WI38 (cell line): ENCODE measurements at regions not wholly inside any gene's neighbourhood (a gene's known extent, or its start where the extent isn't known, plus 50 kb on each side); places are given as distances from the start of the nearest gene placed in this dataset.

Source experiments
- H3K4me3 ChIP-seq: 2 replicates; pipeline ENCODE4 v1.5.1; 2011; ENCODE audit warnings: low read depth, mild to moderate bottlenecking, control low read depth, low read length
- TF ChIP-seq, protein P1 (sequence below): IDR thresholded peaks from 2 replicates; pipeline ENCODE4 v1.5.1; 2012; ENCODE audit warnings: low read depth, mild to moderate bottlenecking, control low read depth, low read length

DNA sequence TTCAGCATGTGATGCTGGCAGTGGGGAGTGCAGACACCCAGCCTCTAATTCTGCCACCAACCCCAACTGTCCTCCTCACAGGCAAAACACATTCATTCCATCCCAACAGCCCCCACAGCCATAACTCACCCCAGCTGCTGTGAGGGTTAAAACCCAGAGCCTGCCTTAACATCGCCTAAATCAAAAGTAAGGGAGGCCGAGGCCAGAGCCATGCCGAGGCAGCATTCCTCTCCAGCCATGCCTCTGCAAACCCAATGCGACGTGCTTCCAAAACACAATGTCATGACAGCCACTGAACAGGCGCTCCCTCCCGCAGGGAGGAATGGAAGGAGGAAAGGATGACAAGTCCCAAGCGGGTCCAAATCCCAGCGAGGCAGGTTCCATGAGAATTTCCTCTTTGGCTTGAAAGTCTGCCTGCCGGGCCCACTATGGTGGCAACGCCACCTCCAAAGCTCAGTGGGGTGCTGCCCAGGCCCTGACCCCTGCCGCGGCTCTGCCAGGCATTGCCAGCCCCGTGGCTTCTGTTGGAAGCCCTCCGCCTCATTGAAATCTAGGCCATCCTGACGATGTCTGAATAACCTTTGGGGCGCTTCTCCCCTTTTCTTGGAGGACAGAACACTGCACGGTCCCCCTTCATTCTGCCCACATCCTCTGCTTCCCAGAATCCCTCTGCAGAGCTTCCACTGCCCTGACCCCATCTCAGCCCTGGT is 472.3 kb downstream of the BRD1 start:
- H3K4me3 ChIP-seq, result no peak overlapping the region
- TF ChIP-seq, protein P1, sequence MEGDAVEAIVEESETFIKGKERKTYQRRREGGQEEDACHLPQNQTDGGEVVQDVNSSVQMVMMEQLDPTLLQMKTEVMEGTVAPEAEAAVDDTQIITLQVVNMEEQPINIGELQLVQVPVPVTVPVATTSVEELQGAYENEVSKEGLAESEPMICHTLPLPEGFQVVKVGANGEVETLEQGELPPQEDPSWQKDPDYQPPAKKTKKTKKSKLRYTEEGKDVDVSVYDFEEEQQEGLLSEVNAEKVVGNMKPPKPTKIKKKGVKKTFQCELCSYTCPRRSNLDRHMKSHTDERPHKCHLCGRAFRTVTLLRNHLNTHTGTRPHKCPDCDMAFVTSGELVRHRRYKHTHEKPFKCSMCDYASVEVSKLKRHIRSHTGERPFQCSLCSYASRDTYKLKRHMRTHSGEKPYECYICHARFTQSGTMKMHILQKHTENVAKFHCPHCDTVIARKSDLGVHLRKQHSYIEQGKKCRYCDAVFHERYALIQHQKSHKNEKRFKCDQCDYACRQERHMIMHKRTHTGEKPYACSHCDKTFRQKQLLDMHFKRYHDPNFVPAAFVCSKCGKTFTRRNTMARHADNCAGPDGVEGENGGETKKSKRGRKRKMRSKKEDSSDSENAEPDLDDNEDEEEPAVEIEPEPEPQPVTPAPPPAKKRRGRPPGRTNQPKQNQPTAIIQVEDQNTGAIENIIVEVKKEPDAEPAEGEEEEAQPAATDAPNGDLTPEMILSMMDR, result no peak

DNA sequence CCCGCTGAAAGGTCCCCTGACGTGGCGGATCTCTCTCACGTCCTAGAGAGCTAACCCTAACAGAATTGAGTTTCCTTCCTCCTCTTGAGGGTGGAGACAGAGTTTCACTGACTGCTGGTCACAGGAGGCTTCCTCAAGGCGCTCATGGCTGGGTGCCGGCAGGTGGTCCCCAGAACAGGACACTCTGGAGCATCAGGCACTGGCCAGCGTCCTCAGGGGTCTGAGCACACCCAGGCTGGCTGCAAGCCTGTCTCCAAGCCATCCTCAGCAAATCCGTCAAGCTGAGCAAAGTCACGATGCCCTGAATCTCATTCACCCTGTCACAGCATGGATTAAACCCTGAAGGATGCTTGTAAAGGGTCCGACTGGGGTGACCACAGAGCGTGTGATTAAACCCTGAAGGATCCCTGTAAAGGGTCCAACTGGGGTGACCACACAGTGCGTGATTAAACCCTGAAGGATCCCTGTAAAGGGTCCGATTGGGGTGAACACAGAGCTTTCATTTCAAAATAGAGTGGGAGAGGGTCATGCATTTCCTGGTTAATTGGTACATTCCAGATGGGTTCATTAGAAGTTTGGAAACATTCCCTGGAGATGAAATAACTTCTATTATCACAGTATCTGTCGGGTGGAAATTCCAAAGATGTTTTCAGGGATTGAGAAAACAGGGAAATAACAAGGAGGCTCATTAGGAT is 473.0 kb downstream of the BRD1 start:
- no peak overlapping the region for H3K4me3 ChIP-seq
- TF ChIP-seq, protein P1, result no peak

DNA sequence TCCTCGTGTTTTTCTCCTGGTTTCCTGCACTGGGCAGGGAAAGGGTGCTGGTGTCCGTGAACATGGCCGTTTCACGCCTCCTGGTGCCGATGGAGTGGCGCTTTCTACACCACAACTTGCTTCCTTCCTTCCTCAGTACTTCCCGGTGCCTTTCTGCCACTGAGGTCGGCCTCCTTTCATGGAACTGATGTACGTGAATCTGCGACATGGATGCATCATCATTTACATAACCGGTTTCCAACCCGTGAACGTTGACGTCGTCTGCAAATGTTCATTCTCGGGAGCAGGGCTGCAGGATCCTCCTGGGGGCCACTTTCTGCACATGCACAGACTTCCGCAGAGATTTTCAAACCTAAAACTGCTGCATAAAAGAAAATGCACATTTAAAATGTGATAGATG is 474.4 kb downstream of the BRD1 start:
- TF ChIP-seq, protein P1, result no peak

DNA sequence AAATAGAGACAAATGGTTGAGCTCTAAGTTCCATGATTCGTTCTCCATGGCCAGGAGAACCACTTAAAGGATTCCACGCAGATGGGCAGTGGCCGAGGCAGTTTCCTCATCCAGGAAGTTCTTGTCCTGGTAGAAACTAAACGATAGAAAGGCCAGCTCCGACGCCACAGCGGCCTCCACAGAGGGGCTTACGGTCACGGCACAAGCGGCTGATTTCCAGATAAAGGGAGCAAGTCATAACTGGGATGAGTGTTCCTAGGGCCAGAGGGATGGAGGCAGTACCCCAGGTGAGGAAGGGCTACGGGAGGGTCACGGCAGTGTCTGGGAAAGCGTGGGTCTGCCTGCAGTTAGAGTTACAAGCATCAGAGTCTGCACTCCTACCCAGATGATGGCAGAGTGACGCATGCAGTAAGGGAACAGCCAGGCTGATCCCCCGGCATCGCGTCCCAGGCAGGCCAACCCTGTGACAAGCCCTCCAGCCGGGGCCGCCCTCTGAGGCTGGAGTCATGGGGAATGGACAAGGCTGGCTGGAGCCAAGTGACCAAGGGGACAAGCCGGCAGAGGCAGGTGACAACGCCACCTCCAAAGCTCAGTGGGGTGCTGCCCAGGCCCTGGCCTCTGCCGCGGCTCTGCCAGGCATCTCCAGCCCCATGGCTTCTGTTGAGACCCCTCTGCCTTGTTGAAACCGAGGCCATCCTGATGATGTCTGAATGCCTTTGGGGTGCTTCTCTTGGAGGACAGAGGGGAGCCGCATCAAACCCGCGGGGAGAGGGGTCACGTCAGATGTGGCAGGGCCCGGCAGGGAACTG is 475.1 kb downstream of the BRD1 start:
- TF ChIP-seq, protein P1, result no peak
- no peak overlapping the region for H3K4me3 ChIP-seq

More for the DNA sequence above, 474.4 kb downstream of the BRD1 start:
- no peak overlapping the region for H3K4me3 ChIP-seq

DNA sequence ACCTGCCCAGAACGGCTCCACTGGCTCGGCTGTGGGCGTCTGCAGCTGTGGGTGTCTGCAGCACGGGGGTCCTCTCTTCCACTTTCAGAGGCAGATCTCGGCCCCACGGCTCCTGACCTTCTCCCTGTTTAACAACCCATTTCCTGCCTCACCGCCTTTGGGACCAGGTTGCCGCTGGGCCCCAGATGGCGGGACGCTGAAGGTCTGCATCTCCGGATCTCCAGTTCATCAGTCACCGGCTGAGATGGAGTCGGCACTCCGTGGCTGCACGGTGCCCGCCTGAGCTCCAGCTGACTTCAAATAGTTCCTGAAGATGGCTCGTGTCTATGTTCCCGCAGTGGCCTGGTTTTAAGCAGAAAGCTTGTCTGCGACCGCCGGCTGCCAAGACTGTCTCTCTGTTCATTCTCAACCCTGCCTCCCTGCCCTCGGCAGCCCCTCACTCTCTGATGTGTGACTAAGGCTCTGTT is 475.9 kb downstream of the BRD1 start:
- no peak overlapping the region for H3K4me3 ChIP-seq
- TF ChIP-seq, protein P1, result no peak

DNA sequence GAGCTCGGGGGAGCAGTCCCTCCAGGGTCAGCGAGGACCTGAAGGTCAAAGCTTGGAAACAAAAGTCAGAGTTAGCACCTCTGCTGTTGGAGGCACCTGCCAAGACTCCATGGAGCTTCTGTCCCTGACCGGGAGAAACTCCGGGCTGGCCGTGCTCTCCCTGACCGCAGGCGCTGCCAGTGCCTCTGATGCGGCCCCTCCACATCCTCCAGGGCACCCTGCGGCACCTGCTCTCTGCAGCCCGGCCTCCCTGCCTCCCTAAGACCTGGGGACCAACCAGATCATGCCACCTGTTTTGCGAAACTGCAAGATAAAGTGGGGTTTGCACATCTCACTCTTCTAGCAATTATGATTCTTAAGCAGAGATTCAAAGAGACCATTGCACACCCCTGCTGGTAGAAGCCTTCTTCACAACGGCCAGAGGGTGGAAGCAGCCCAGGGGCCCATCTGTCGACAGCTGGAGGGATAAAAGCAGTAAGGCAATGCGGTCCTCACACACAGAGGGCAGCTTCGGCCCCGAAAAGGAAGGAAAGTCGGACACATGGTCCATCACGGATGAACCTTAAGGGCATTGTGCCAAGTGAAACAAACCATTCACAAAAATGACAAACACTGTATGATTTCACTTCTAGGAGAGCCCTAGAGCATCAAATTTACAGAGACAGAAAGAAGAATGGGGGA is 477.1 kb downstream of the BRD1 start:
- no peak overlapping the region for H3K4me3 ChIP-seq
- TF ChIP-seq, protein P1, result no peak
